Activated T-cell treated with anti-CD3 and anti-CD28 coated beads, Interleukin-2, amount 50 U/mL, for 4 hours (primary cell): ENCODE measurements at regions not wholly inside any gene's neighbourhood (a gene's known extent, or its start where the extent isn't known, plus 50 kb on each side); places are given as distances from the start of the nearest gene placed in this dataset.

Source experiments
- ATAC-seq, 2 donors: fragments of 200-7000 bp; cut with Tn5 transposase; one replicate each; pipeline ENCODE4 v1.10.0; 2021
- DNase-seq: peaks from one replicate; pipeline ENCODE4 v3.0.0-alpha.2; 2020
- H3K27me3 Mint-ChIP-seq: one replicate; pipeline ENCODE4 v1.8.0; 2021; ENCODE audit warnings: low read depth, mixed read lengths
- H3K36me3 Mint-ChIP-seq: one replicate; pipeline ENCODE4 v1.8.0; 2022; ENCODE audit warnings: mixed read lengths; ENCODE audit not compliant: insufficient read depth
- H3K4me1 Mint-ChIP-seq: one replicate; pipeline ENCODE4 v1.8.0; 2021; ENCODE audit warnings: low read depth, mixed read lengths
- H3K4me3 Mint-ChIP-seq: one replicate; pipeline ENCODE4 v1.8.0; 2021; ENCODE audit warnings: mild to moderate bottlenecking, moderate library complexity, mixed read lengths
- H3K9me3 Mint-ChIP-seq: one replicate; pipeline ENCODE4 v1.8.0; 2021; ENCODE audit warnings: mixed read lengths

DNA sequence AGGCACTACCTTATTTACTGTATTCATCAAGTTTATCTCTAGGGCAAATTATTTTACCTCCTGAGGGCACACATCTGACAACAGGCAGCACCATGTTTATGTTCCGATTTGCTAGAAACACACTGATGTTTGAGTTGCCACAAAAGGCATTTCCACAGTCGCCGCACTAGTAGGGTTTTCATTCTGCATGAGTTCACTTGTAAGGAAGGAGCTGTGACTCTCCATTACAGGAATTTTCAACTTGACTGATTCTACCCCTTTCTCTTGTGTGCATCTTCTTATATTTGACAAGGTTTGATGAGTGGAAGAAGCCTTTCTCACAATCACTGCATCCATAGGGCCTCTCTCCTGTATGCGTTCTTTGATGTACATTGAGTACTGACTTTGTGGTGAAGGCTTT lies 455.9 kb upstream of the CNTN5 start:
- H3K27me3 Mint-ChIP-seq = no peaks in the 10 kb centered on the region
- no peaks in the 10 kb centered on the region for H3K36me3 Mint-ChIP-seq
- no peaks in the 10 kb centered on the region for H3K4me1 Mint-ChIP-seq
- peaks cover 8% of the 10 kb centered on the region for H3K9me3 Mint-ChIP-seq
- no peak for DNase-seq
- ATAC-seq = no peak
- H3K4me3 Mint-ChIP-seq = no peak overlapping the region

GRCh38 chr11:98565311-98565710 lies 455.4 kb upstream of the CNTN5 start:
- Mint-ChIP-seq H3K4me3 (no peak overlapping the region), H3K27me3 (no peaks in the 10 kb centered on the region), H3K36me3 (no peaks in the 10 kb centered on the region), H3K4me1 (no peaks in the 10 kb centered on the region), H3K9me3 (peaks cover 8% of the 10 kb centered on the region)
- ATAC-seq = no peak
- no peak for DNase-seq

GRCh38 chr11:98566978-98567377 lies 453.8 kb upstream of the CNTN5 start:
- peaks cover 9% of the 10 kb centered on the region for H3K9me3 Mint-ChIP-seq
- ATAC-seq (no peak), DNase-seq (no peak)
- H3K4me1 Mint-ChIP-seq = no peaks in the 10 kb centered on the region
- no peaks in the 10 kb centered on the region for H3K27me3 Mint-ChIP-seq
- H3K4me3 Mint-ChIP-seq = no peak overlapping the region
- H3K36me3 Mint-ChIP-seq = no peaks in the 10 kb centered on the region

GRCh38 chr11:98568013-98568412 lies 452.7 kb upstream of the CNTN5 start:
- H3K36me3 Mint-ChIP-seq = no peaks in the 10 kb centered on the region
- H3K27me3 Mint-ChIP-seq = no peaks in the 10 kb centered on the region
- peaks cover 9% of the 10 kb centered on the region for H3K9me3 Mint-ChIP-seq
- no peak for DNase-seq
- H3K4me1 Mint-ChIP-seq = no peaks in the 10 kb centered on the region
- ATAC-seq = no peak
- no peak overlapping the region for H3K4me3 Mint-ChIP-seq

DNA sequence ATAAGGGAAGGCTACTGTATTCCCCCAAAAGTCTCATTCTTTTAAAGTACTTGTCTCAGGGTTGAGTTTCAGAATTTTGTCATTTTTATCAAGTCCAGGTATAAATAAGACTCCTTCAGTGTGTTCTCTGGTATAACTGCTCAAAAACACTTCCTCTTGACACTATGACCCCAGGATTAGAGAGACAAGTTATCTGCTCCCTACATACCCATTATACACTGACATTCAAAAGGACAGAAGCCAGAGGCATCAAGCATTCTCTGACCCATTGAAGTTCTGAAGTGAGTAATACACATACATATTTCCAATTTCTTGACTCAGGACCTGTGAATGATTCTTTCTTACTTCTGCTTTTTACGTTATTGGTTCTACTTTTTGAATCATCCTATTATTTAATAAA lies 447.8 kb upstream of the CNTN5 start:
- ATAC-seq = no peak
- DNase-seq = no peak
- H3K4me1 Mint-ChIP-seq = no peaks in the 10 kb centered on the region
- H3K4me3 Mint-ChIP-seq = no peak overlapping the region
- H3K9me3 Mint-ChIP-seq = peaks cover 9% of the 10 kb centered on the region
- no peaks in the 10 kb centered on the region for H3K36me3 Mint-ChIP-seq
- H3K27me3 Mint-ChIP-seq = no peaks in the 10 kb centered on the region

GRCh38 chr11:98587884-98588283 lies 432.9 kb upstream of the CNTN5 start:
- Mint-ChIP-seq H3K9me3 (peaks cover 5% of the 10 kb centered on the region), H3K36me3 (no peaks in the 10 kb centered on the region), H3K27me3 (no peaks in the 10 kb centered on the region), H3K4me1 (no peaks in the 10 kb centered on the region), H3K4me3 (no peak overlapping the region)
- ATAC-seq (no peak), DNase-seq (no peak)

- H3K27me3 Mint-ChIP-seq = no peaks in the 10 kb centered on the region
- H3K36me3 Mint-ChIP-seq = no peaks in the 10 kb centered on the region
- H3K4me3 Mint-ChIP-seq = no peak overlapping the region
- ATAC-seq = no peak
- peaks cover 14% of the 10 kb centered on the region for H3K9me3 Mint-ChIP-seq
- H3K4me1 Mint-ChIP-seq = no peaks in the 10 kb centered on the region
- no peak for DNase-seq
Measured at GRCh38 chr11:98589967-98590366, 430.8 kb upstream of the CNTN5 start.

DNA sequence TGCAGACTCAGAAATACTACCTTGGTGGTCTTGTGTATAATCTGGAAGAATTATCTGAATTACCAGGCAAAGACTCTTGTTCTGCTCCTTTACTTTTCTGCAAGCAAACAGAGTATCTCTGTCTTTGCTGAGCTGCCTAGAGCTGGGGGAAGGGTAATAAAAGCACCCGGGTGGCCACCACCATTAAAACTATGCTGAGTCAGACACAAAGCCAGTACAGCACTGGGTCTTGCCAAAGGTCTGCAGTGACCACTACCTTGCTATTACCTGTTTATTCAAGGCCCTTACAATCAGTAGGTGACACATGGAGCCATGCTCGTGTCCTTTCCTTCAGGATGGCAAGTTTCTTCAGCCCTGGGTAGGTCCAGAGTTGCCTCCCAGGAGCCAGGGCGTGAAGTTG lies 420.6 kb upstream of the CNTN5 start:
- Mint-ChIP-seq H3K36me3 (no peaks in the 10 kb centered on the region), H3K4me1 (no peaks in the 10 kb centered on the region), H3K27me3 (no peaks in the 10 kb centered on the region), H3K9me3 (peaks cover 18% of the 10 kb centered on the region), H3K4me3 (no peak overlapping the region)
- no peak for DNase-seq
- no peak for ATAC-seq

- Mint-ChIP-seq H3K4me3 (no peak overlapping the region), H3K9me3 (peaks cover 19% of the 10 kb centered on the region), H3K36me3 (no peaks in the 10 kb centered on the region), H3K27me3 (no peaks in the 10 kb centered on the region), H3K4me1 (no peaks in the 10 kb centered on the region)
- no peak for ATAC-seq
- DNase-seq = no peak
Measured at GRCh38 chr11:98600786-98601773, 419.7 kb upstream of the CNTN5 start.

GRCh38 chr11:98616098-98616655 lies 404.6 kb upstream of the CNTN5 start:
- Mint-ChIP-seq H3K9me3 (peaks cover 9% of the 10 kb centered on the region), H3K4me1 (no peaks in the 10 kb centered on the region), H3K27me3 (no peaks in the 10 kb centered on the region), H3K36me3 (no peaks in the 10 kb centered on the region), H3K4me3 (no peak overlapping the region)
- ATAC-seq (no peak), DNase-seq (no peak)

GRCh38 chr11:98621767-98622166 lies 399.0 kb upstream of the CNTN5 start:
- Mint-ChIP-seq H3K36me3 (no peaks in the 10 kb centered on the region), H3K27me3 (no peaks in the 10 kb centered on the region), H3K4me3 (no peak overlapping the region), H3K4me1 (no peaks in the 10 kb centered on the region), H3K9me3 (peaks cover 11% of the 10 kb centered on the region)
- DNase-seq (no peak), ATAC-seq (no peak)

- Mint-ChIP-seq H3K4me3 (no peak overlapping the region), H3K9me3 (peaks cover 14% of the 10 kb centered on the region), H3K4me1 (no peaks in the 10 kb centered on the region), H3K36me3 (no peaks in the 10 kb centered on the region), H3K27me3 (no peaks in the 10 kb centered on the region)
- DNase-seq (no peak), ATAC-seq (no peak)
Measured at GRCh38 chr11:98625526-98625925, 395.2 kb upstream of the CNTN5 start.

DNA sequence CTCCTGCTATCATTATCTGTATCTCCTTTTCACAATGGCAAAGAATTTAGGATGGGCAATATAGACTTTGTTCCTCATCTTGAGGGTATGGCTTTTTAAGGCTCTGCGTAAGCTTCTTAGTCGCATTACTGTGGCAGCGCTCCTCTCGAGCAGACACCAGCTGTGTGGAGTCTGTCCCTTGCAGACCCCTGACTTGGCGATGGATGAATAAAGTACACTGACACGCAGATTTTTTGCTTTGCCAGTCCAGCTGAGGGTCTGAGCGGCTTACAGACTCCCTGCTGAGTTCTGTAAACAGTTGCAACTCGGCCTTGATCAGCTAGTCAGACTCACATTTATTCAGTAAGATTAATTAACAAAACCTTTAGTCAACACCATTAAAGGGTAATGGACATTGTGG lies 390.0 kb upstream of the CNTN5 start:
- ATAC-seq (no peak), DNase-seq (no peak)
- no peaks in the 10 kb centered on the region for H3K4me1 Mint-ChIP-seq
- no peaks in the 10 kb centered on the region for H3K27me3 Mint-ChIP-seq
- peaks cover 12% of the 10 kb centered on the region for H3K9me3 Mint-ChIP-seq
- H3K36me3 Mint-ChIP-seq = no peaks in the 10 kb centered on the region
- H3K4me3 Mint-ChIP-seq = no peak overlapping the region

GRCh38 chr11:98657711-98658110 lies 363.0 kb upstream of the CNTN5 start:
- no peaks in the 10 kb centered on the region for H3K4me1 Mint-ChIP-seq
- no peaks in the 10 kb centered on the region for H3K36me3 Mint-ChIP-seq
- DNase-seq = no peak
- no peak for ATAC-seq
- no peaks in the 10 kb centered on the region for H3K27me3 Mint-ChIP-seq
- peaks cover 20% of the 10 kb centered on the region for H3K9me3 Mint-ChIP-seq
- H3K4me3 Mint-ChIP-seq = no peak overlapping the region

- H3K4me1 Mint-ChIP-seq = no peaks in the 10 kb centered on the region
- H3K36me3 Mint-ChIP-seq = no peaks in the 10 kb centered on the region
- no peak for ATAC-seq
- H3K4me3 Mint-ChIP-seq = no peak overlapping the region
- peaks cover 20% of the 10 kb centered on the region for H3K9me3 Mint-ChIP-seq
- DNase-seq = no peak
- H3K27me3 Mint-ChIP-seq = no peaks in the 10 kb centered on the region
Measured at GRCh38 chr11:98659431-98659830, 361.3 kb upstream of the CNTN5 start.
